A673 (cell line): ENCODE measurements at regions not wholly inside any gene's neighbourhood (a gene's known extent, or its start where the extent isn't known, plus 50 kb on each side); places are given as distances from the start of the nearest gene placed in this dataset.

Experiments
- EZH2 ChIP-seq: fragments of 200-600 bp; sonication (generic); IDR thresholded peaks from 2 replicates; pipeline ENCODE4 v1.6.1; 2017; ENCODE audit warnings: borderline replicate concordance, low read depth, mild to moderate bottlenecking, mixed read lengths, antibody characterized with exemption, low read length; ENCODE audit not compliant: poor library complexity, severe bottlenecking
- TF ChIP-seq, protein P1 (sequence below): fragments of 300-800, 200-600 bp; sonication (generic); conservative IDR thresholded peaks from 2 replicates; pipeline ENCODE4 v1.5.1; 2017; ENCODE audit warnings: low read depth, mild to moderate bottlenecking, antibody characterized with exemption, low read length, moderate library complexity, mixed read lengths

DNA sequence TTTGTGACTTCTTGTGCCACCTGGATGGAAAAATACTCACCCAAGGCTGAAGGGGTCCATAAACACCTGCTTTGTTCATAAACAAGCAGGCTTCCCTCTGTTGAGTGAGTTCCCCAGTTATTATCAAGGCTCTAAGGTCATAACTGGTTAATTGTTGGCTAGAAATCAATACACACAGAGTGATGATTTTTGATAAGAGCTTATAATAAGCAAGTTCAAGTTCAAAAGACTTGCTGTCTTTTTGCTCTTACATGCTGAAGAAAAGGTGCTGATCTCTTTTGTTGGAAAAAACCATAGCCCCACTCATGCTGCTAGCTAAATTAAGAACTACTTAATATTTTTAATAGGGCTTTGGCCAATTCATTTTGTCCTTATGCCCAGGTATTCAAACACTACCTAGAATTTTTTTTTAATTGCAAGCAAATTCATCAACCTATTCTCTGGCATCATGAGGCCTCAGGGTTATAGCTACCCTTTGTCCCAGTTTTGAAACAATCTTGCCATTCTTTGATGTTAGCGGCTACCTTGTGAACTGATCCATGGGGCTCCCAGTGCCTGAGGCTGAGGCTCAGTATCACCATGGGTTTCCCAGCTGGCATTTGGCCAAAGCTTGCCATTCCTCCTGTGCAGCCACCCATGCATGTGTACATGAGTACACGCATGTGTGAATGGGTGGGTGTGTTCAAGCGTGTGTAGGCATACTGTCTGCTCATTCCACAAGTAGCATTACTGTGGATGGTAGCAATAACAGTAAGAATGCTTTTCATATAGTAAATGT, 127.6 kb upstream of the LPP start:
- TF ChIP-seq, protein P1, sequence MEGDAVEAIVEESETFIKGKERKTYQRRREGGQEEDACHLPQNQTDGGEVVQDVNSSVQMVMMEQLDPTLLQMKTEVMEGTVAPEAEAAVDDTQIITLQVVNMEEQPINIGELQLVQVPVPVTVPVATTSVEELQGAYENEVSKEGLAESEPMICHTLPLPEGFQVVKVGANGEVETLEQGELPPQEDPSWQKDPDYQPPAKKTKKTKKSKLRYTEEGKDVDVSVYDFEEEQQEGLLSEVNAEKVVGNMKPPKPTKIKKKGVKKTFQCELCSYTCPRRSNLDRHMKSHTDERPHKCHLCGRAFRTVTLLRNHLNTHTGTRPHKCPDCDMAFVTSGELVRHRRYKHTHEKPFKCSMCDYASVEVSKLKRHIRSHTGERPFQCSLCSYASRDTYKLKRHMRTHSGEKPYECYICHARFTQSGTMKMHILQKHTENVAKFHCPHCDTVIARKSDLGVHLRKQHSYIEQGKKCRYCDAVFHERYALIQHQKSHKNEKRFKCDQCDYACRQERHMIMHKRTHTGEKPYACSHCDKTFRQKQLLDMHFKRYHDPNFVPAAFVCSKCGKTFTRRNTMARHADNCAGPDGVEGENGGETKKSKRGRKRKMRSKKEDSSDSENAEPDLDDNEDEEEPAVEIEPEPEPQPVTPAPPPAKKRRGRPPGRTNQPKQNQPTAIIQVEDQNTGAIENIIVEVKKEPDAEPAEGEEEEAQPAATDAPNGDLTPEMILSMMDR: no peak
- no peak for TF ChIP-seq EZH2
